ENCODE measurements at regions not wholly inside any gene's neighbourhood (a gene's known extent, or its start where the extent isn't known, plus 50 kb on each side); places are given as distances from the start of the nearest gene placed in this dataset.

GRCh38 chr6:92541448-92542060 lies 877.8 kb downstream of the EPHA7 start (continued):
- TF ChIP-seq, protein P1, sequence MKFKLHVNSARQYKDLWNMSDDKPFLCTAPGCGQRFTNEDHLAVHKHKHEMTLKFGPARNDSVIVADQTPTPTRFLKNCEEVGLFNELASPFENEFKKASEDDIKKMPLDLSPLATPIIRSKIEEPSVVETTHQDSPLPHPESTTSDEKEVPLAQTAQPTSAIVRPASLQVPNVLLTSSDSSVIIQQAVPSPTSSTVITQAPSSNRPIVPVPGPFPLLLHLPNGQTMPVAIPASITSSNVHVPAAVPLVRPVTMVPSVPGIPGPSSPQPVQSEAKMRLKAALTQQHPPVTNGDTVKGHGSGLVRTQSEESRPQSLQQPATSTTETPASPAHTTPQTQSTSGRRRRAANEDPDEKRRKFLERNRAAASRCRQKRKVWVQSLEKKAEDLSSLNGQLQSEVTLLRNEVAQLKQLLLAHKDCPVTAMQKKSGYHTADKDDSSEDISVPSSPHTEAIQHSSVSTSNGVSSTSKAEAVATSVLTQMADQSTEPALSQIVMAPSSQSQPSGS (IDR thresholded peaks at IDR 0.05; ENCODE audit: low read length), result no peak
- TF ChIP-seq NRF1 (IDR thresholded peaks at IDR 0.05; ENCODE audit: low read depth, low read length) (no peak), EZH2 (IDR thresholded peaks at IDR 0.05; ENCODE audit: low read depth, low read length, severe bottlenecking) (no peak), KDM1A (IDR thresholded peaks at IDR 0.05; ENCODE audit: borderline replicate concordance, low read length) (no peak)

Data from H1 (cell line).